ENCODE measurements at regions not wholly inside any gene's neighbourhood (a gene's known extent, or its start where the extent isn't known, plus 50 kb on each side); places are given as distances from the start of the nearest gene placed in this dataset.
A peak's percentile ranks its signal among the peaks of the same experiment; 100 is the strongest.

- DNase-seq = no peak
Observed at GRCh38 chr4:43244688-43245382, 352.3 kb downstream of the GRXCR1 start.

- peak; percentile 17 to 71 for DNase-seq
Observed at GRCh38 chr4:43251841-43252240, 359.3 kb downstream of the GRXCR1 start.

GRCh38 chr4:43253541-43253940 lies 361.0 kb downstream of the GRXCR1 start:
- no peak for DNase-seq

- DNase-seq = no peak
Observed at GRCh38 chr4:43264730-43265129, 372.2 kb downstream of the GRXCR1 start.

- no peak for DNase-seq
Observed at GRCh38 chr4:43271946-43272345, 379.4 kb downstream of the GRXCR1 start.

- DNase-seq = no peak
Observed at GRCh38 chr4:43274376-43274775, 381.9 kb downstream of the GRXCR1 start.

GRCh38 chr4:43275779-43276178 lies 383.3 kb downstream of the GRXCR1 start:
- DNase-seq = no peak

GRCh38 chr4:43276321-43276720 lies 383.8 kb downstream of the GRXCR1 start:
- DNase-seq = no peak

GRCh38 chr4:43277003-43277402 lies 384.5 kb downstream of the GRXCR1 start:
- DNase-seq = no peak

- no peak for DNase-seq
Observed at GRCh38 chr4:43282534-43282933, 390.0 kb downstream of the GRXCR1 start.

GRCh38 chr4:43286137-43286536 lies 393.6 kb downstream of the GRXCR1 start:
- no peak for DNase-seq

- no peak for DNase-seq
Observed at GRCh38 chr4:43296946-43297528, 404.5 kb downstream of the GRXCR1 start.

- no peak for DNase-seq
Observed at GRCh38 chr4:43316813-43317212, 424.3 kb downstream of the GRXCR1 start.

GRCh38 chr4:43325220-43325967 lies 432.9 kb downstream of the GRXCR1 start:
- DNase-seq = no peak

- no peak for DNase-seq
Observed at GRCh38 chr4:43330288-43330687, 437.8 kb downstream of the GRXCR1 start.

GRCh38 chr4:43331226-43332051 lies 438.9 kb downstream of the GRXCR1 start:
- no peak for DNase-seq

- DNase-seq = no peak
Observed at GRCh38 chr4:43332052-43332425, 439.5 kb downstream of the GRXCR1 start.

GRCh38 chr4:43337707-43338106 lies 445.2 kb downstream of the GRXCR1 start:
- DNase-seq = no peak

- DNase-seq = no peak
Observed at GRCh38 chr4:43339435-43339834, 446.9 kb downstream of the GRXCR1 start.

- DNase-seq = no peak
Observed at GRCh38 chr4:43341741-43342140, 449.2 kb downstream of the GRXCR1 start.

- no peak for DNase-seq
Observed at GRCh38 chr4:43343298-43343697, 450.8 kb downstream of the GRXCR1 start.

- no peak for DNase-seq
Observed at GRCh38 chr4:43345323-43345925, 452.9 kb downstream of the GRXCR1 start.

- DNase-seq = no peak
Observed at GRCh38 chr4:43348591-43348990, 456.1 kb downstream of the GRXCR1 start.
